GM19395 (cell line): ENCODE measurements at regions not wholly inside any gene's neighbourhood (a gene's known extent, or its start where the extent isn't known, plus 50 kb on each side); places are given as distances from the start of the nearest gene placed in this dataset.
A peak's percentile ranks its signal among the peaks of the same experiment; 100 is the strongest.

Experiments used
- ATAC-seq: cut with Tn5 transposase; IDR thresholded peaks from one replicate; pipeline ENCODE4 v1.9.1; 2021; ENCODE audit warnings: mild to moderate bottlenecking, moderate library complexity; ENCODE audit not compliant: unreplicated experiment

DNA sequence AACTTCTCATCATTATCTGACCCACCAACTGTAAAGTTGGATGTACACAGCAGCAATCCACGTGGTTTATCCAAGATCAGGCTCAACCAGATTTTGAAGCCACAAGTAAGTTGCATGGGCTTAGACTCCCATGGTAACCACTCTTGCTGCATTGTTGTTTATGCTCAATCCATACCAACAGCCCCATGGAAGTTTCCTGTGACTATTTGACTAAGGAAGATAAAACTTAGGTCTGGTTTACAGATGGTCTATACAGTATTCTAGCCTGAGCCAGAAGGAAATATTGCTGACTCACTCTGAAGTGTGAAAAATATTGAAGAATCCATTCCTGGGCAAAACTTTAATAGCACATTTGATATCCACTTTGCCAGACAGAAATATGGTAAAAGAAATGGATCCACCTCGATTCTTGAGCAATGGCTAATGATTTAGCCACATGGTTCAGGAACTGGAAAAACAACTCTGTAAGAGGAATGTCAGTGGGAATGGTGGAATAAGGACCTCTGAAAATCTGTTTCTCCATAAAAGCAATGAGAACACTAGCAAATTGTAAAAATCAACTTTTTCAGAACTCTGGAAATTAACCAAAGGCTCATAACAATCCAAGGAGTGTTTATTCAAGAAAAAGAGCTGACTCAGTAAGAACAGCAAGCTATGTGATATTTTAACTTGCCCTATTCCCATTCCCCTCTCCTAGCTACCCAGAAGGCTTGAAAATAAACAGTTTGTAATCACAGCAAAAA lies 162.9 kb upstream of the STT3B start:
- no peak for ATAC-seq

- no peak for ATAC-seq
Measured at GRCh38 chr3:31370380-31370666, 162.4 kb upstream of the STT3B start.

GRCh38 chr3:31370681-31371080 lies 162.0 kb upstream of the STT3B start:
- ATAC-seq: no peak

DNA sequence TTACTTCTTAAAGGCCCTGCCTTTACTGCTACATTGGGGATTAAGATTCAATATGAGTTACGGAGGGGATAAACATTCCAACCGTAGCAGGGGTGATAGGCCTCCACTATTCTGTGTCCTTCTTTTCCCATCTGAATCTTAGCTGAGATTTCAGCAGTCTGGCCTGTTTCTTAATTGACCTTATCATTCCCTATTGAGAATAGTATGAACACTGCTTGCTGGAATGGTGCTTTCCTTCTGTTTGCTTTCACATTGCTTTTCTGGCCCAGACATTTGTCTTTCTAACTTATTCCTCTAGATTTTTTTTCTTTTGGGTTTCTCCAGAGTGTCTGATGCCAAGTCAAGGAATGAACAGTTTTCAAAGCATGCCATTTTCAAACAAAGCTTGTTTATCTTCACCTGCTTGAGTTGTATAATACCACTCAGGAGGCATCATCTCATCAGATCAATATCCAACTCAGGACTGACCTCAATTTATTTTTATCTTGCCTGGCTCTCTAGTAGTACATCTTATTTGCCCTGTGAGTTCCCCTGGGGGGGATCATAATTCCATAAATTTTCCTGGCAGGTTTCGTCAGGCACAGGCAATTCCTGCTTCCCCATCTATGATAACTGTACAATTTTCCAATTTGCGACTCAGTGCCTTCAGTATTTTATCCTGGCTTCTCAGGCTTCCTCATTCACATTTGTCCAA lies 161.1 kb upstream of the STT3B start:
- ATAC-seq: no peak

DNA sequence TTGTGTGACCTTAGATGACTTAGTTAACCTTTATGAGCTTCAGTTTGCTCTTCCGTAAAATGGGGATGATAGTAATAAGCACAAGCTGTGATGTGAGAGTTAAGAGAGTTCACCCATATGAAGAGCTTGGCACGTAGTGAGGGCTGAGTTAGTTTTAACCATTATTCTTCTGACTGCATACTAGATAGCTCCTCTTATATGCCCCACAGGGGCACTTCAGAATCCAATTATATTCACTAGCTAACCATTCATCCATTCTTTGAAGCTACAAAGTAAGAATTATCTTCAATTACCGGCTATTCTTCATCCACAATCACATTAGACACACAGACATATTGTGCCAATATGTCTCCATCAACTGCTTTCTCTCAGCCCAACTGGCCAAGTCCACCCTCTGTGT lies 159.0 kb upstream of the STT3B start:
- no peak for ATAC-seq

DNA sequence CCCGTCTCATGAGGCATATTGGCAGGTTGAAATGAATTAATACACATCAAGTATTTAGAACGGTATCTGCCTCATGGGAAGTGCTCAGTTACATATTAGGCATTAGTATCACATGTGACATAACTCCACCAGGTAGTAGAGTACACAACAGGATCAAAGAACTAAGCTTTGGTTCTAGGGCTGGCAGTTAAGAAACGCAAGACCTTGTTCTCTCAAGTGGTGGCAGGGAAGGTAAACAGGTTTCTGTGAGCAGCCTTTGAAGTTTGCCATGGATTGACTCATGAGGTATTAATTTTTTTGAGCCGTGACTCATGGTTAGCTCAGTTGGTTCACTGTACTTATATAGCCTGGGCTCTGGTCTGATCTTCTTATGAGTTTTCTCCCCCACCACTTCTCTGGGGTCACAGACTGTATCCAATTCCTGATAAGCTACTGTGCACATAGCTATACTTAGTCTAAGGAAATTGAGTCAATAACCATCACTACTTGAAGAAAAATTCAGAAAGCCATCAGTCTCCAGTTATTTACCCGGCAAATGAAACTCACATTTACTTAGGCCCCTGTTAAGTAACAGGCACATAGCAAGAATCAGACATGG lies 155.6 kb upstream of the STT3B start:
- ATAC-seq: no peak

GRCh38 chr3:31378231-31378630 lies 154.5 kb upstream of the STT3B start:
- ATAC-seq: no peak

DNA sequence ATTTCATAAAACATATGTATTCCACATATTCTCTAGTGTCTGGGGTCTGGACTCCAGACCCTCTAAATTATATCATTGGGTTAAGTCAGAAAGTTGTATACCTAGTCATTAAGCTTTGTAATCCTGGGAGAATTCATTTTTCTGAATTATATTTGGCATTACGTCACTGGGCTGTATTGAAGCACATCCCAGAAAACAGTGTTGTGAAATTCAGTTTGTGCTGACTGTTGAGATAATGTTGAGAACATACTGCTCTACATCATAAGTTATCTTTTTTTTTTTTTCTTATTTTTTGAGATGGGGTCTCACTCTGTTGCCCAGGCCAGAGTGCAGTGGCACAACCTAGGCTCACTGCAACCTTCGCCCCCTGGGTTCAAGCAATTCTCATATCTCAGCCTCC lies 153.1 kb upstream of the STT3B start:
- no peak for ATAC-seq

GRCh38 chr3:31382856-31383255 lies 149.9 kb upstream of the STT3B start:
- no peak for ATAC-seq

DNA sequence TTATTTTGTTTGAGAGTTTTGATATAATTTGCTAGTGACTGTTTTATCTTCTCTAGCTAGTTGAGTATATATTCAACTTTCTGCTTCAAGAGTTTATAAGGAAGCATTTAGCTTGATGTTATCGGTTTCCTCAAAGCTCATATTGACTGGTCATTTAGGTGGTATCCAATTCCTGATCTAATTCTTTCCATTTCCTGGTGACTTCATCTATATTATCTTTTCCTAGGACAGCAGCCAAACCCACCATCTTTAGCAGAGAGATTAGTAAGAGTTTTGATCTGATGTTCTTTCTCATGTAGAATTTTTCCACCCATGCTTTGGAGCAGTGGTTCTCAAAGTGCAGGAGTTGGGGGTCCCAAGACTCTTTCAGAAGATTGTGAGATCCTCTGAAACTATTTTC lies 148.6 kb upstream of the STT3B start:
- ATAC-seq: no peak

DNA sequence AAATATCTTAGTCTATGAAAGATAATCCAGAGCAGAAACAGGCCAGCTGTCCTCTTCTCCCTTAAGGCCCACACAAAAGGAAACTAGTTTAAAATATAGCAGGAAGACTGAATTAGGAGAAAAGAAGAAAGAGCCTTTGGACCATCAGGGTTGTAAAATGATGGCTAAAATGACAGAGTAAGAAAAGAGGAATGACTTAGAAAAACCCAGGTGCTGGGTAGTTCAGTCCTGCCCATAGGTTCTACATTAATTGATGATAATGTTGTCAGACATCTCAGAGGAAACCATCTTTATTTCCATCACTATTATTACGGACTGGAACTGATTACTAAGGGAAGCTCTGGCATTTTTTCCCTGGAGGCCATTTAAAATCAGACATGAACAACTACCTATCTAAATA lies 142.8 kb upstream of the STT3B start:
- no peak for ATAC-seq

- no peak for ATAC-seq
Measured at GRCh38 chr3:31390466-31390865, 142.3 kb upstream of the STT3B start.

- peak; percentile 66 for ATAC-seq
Measured at GRCh38 chr3:31391150-31391549, 141.6 kb upstream of the STT3B start.

DNA sequence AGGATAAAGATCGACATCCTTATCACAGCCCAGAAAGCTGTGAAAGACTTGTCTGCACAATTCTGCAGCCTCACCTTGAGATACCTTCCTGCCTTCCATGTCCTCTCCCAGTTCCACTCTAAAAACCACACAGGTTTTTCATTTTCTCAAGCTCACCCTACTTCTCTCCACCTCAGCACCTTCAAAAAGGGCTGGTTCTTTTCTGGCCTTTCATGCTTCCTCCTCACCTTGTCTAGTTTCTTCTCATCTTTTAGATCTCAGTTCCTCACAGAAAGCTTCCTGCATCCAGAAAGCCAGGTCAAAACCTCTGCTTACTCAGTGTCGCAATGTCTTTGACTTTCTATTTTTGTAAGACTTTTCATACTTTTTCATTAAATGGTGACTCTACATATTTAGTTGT lies 140.2 kb upstream of the STT3B start:
- ATAC-seq: peak; percentile 81

GRCh38 chr3:31399271-31399670 lies 133.5 kb upstream of the STT3B start:
- peak; percentile 66 for ATAC-seq

DNA sequence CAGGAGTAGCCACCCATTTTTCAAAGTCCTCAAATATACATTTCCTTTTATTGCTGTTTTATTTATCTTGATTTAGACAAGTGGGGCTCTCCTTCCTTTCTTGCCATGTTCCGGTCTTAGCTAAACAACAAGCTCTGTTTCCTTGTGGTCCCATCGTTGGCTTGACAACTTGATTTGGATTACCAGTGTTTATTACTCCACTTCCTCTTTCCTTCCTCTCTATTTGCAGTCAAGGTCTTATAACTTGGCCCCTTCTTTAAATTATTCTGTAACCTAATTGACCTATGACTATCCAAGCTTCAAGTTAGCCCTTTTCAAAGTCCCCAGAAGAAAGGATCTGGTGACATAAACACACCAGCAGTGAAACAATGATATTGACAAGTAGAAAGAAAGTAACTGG lies 130.6 kb upstream of the STT3B start:
- no peak for ATAC-seq

DNA sequence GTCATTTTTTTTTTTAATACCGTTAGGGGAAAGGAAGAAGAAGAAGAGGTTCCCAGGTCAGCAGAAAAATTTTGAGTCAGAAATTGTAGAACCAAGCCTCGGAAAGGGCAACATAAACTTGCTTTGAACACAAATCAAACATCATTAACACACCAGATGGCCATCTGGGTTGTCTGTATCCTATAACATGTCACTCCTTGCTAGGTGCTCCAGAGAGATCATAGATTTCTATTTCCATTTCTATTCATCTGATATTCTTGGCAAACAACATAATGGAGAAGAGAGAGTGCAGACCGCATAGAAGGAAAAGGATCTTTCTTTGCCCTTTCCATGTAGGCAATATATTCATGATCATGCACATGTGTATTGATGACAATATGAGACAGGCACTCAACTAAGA lies 129.5 kb upstream of the STT3B start:
- no peak for ATAC-seq

- ATAC-seq: no peak
Measured at GRCh38 chr3:31404871-31405270, 127.9 kb upstream of the STT3B start.

- no peak for ATAC-seq
Measured at GRCh38 chr3:31405515-31405914, 127.2 kb upstream of the STT3B start.

DNA sequence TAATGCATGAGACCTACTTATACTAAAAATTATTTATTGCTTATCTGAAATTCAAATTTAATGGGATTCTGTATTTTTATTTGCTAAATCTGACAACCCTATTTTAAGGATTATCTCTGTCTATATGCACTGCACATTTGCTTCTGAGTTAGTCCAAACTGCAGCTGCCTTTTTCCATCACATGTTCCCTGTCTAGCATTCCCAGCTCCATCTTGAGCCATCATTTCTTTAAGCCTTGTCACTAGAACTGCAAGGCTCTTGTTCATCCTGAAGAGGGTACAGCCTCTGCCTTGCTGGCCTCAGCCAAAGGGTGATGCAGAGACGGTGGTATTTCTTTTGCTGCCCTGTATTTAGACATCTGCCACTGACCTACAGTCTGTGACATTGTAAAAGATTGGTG lies 125.8 kb upstream of the STT3B start:
- no peak for ATAC-seq

GRCh38 chr3:31407665-31408064 lies 125.1 kb upstream of the STT3B start:
- ATAC-seq: no peak

DNA sequence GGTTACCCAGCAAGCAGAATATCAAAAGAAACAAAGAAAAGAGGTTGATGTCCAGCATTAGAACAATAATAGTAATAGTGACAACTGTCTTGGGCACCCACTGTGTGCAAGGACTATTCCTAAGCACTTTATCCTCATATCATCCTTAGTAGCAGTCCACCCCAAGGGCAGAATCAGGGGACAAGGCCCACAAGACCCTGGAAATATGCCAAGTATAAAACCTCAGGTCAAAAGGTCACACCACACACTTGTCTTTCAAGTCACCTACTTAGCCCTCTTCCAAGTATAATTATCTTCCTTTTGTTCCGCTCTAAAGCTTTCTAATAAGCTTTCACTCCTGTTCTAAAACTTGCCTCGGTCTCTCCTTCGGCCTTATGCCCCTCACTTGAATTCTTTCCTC lies 124.0 kb upstream of the STT3B start:
- ATAC-seq: no peak

DNA sequence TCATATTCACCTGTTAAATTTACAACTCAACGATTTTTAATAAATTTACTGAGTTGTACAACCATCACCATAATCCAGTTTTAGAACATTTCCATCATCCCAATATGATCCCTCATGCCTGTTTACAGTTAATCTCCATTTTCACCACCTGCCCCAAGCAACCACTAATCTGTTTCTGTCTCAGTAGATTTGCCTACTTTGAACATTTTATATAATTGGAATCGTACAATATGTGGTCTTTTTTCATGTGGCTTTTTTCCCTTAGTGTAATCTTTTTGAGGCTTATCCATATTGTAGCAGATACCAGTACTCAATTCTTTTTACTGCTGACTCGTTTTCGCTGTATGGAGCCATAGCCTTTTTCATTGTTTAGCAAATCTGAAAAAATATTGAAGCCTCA lies 123.3 kb upstream of the STT3B start:
- no peak for ATAC-seq
